GM13977 (cell line): ENCODE measurements at regions not wholly inside any gene's neighbourhood (a gene's known extent, or its start where the extent isn't known, plus 50 kb on each side); places are given as distances from the start of the nearest gene placed in this dataset.

Experiments
- DNase-seq: peaks from one replicate; pipeline ENCODE4 v3.0.0; 2012; ENCODE audit warnings: low spot score
- CTCF ChIP-seq: IDR thresholded peaks from 2 replicates; pipeline ENCODE4 v1.5.1; 2012; ENCODE audit warnings: mild to moderate bottlenecking, control low read depth; ENCODE audit not compliant: insufficient read depth; ENCODE audit errors: extremely low read depth, missing control alignments
- in situ Hi-C: fragments of 300-500 bp; cut with MboI; formaldehyde crosslinking; loops from one replicate; pipeline ENCODE4 v1.12.0; 2022; ENCODE audit warnings: low sequenced_read_pairs, low pct_unique_long_range_greater_than_20kb, mixed read lengths, inconsistent platforms; ENCODE audit not compliant: unreplicated experiment

GRCh38 chr16:5498562-5498961 lies 401.0 kb upstream of the EEF2KMT start:
- in situ Hi-C loops = no loop called here
- no peak for TF ChIP-seq CTCF
- DNase-seq = no peak

DNA sequence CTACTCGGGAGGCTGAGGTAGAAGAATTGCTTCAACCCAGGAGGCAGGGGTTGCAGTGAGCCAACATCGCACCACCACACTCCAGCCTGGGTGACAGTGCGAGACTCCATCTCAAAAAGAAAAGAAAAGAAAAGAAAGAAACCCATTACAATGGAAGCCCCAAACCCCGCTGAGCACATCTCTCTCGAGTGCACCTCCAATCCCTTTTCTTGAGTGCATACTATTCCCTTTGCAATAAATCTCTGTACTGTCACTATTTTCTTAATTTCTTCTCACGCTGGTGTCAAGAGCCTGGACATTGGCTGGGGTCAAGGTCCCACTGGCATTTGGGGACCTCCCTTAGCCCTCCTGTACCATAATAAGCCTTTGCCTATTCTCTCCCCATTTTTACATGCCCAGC lies 398.4 kb upstream of the EEF2KMT start:
- in situ Hi-C loops = no loop called here
- no peak for TF ChIP-seq CTCF
- no peak for DNase-seq

- peak; percentile 59 for TF ChIP-seq CTCF
- in situ Hi-C loops = no loop called here
- no peak for DNase-seq
Observed at GRCh38 chr16:5490499-5490898, 392.9 kb upstream of the EEF2KMT start.

GRCh38 chr16:5488581-5488980 lies 391.0 kb upstream of the EEF2KMT start:
- in situ Hi-C loops = no loop called here
- DNase-seq = no peak
- TF ChIP-seq CTCF = no peak

- DNase-seq = no peak
- TF ChIP-seq CTCF = no peak
- in situ Hi-C loops = no loop called here
Observed at GRCh38 chr16:5487728-5488127, 390.1 kb upstream of the EEF2KMT start.

GRCh38 chr16:5482256-5482655 lies 384.7 kb upstream of the EEF2KMT start:
- no peak for DNase-seq
- no peak for TF ChIP-seq CTCF
- in situ Hi-C loops = no loop called here
